ENCODE measurements at regions not wholly inside any gene's neighbourhood (a gene's known extent, or its start where the extent isn't known, plus 50 kb on each side); places are given as distances from the start of the nearest gene placed in this dataset.

DNA sequence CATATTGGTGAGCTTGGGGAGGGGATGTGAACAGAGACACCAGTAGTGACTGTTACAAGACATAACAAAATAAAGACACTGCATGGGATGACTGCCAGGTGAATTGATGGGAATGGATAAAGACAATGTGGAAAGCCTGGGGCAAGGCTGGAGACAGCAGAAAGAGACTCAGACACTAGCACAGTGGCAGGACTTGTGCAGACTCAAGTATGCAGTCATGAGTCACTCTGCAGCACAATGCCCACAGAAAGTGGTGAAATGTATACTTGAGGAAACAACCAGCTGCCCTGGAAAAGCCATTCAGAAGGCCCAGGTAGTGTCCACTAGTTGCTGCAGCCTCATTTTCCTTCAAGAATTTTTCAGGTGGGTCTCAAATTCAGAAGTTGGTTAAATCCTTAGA, 452.3 kb downstream of the MID1IP1 start:
- TF ChIP-seq EZH2 (IDR thresholded peaks at IDR 0.05; ENCODE audit: borderline replicate concordance, low read length), result no peak
- TF ChIP-seq, protein P1, sequence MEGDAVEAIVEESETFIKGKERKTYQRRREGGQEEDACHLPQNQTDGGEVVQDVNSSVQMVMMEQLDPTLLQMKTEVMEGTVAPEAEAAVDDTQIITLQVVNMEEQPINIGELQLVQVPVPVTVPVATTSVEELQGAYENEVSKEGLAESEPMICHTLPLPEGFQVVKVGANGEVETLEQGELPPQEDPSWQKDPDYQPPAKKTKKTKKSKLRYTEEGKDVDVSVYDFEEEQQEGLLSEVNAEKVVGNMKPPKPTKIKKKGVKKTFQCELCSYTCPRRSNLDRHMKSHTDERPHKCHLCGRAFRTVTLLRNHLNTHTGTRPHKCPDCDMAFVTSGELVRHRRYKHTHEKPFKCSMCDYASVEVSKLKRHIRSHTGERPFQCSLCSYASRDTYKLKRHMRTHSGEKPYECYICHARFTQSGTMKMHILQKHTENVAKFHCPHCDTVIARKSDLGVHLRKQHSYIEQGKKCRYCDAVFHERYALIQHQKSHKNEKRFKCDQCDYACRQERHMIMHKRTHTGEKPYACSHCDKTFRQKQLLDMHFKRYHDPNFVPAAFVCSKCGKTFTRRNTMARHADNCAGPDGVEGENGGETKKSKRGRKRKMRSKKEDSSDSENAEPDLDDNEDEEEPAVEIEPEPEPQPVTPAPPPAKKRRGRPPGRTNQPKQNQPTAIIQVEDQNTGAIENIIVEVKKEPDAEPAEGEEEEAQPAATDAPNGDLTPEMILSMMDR (IDR thresholded peaks at IDR 0.05; ENCODE audit: low read length), result no peak
